GM18526 (cell line): ENCODE measurements at regions not wholly inside any gene's neighbourhood (a gene's known extent, or its start where the extent isn't known, plus 50 kb on each side); places are given as distances from the start of the nearest gene placed in this dataset.

Experiments
- POLR2A ChIP-seq: IDR thresholded peaks from 3 replicates; pipeline ENCODE4 v1.6.1; 2011; ENCODE audit not compliant: insufficient read length; ENCODE audit errors: extremely low read depth

DNA sequence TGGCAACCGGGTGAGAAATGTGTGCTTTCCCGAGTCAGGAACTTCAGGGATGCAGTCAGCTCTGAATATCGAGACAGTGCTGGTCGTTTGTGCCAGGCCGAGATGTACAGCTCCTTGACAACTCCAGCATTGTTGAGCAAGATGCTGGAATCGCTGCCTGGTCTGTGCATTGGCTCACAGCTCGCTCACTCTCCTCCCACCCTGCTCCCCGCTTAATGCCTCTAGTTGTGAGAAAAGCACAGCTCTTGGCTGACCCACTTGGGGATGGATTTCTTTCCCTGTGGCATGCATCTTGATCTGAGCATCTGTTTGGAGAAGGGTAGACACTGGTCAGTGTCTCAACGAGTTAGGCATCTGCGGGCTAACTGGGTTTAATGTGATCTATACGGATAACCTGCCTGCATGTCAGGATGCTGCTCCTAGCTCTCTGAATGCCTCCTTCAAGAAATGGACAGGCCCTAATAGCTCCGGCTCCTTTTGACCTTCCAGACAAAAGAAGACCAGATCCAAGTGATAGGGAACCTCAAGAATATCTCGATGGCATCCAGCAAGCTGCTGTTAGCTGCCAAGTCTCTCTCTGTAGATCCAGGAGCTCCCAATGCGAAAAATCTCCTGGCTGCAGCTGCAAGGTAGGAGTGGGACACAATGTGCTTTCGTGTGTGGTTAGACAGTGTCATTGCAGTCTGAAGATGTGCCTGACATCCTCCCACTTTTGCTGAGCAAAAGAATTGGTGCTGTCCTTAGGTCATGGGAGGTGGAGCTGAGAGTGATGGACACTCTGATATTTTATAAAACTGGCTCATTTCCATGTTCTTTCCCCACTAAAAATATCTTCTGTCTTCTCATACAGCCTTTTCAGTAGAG lies 302.2 kb upstream of the TPM1 start:
- no peak for TF ChIP-seq POLR2A

DNA sequence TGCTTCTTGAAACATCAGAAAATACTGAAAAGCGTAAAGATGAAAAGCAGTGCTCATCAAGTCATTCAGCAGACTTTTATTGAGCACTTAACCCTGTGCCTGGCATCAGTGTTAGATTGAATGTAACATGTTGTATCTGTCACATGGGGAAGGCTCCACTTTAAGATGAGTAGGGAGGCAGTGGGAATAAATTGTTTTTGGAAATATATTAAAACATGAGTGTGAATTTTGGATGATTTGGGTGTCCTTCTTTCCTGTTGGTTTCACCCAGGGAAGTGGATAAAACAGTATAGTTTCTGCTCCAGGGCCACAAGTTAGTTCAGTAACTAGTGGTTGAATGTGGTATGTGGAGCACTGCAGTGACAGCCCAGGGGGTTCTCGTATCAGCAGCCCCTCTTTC lies 301.4 kb upstream of the TPM1 start:
- TF ChIP-seq POLR2A, result no peak

DNA sequence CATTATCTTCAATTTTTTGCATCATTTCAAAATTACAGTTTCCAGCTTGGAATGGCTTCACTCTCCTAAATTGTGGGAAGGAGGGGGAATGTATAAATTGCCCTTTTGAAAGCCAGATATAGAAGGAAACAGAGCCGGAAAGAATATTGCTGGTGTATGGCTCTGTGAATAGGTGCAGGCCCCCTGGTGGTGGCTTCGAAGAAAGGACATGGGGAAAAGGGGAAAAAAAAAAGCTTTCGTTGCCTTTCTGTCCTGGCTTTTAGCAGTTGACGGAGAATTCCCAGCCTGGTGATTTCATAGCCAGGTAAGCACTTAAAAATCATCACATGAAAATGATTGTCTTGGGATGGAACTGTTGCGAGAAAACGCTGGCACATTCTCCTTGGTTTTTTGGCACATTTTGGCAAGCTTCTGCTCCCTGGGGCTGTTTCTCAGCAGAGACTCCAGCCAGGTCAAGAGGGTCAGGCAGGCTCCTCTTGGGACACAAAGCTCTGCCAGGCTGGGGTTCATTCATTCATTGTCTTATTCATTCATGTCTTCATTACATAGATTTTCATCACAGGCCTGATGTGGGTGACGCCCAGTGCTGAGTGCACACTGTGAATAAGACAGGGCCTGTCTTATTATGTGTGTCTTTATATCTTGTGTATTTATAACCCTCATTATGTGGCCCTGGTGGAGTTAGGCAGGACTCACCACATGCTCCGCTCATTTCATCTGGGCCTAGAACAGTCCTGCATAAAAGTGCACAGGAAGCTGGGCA lies 300.0 kb upstream of the TPM1 start:
- no peak for TF ChIP-seq POLR2A

DNA sequence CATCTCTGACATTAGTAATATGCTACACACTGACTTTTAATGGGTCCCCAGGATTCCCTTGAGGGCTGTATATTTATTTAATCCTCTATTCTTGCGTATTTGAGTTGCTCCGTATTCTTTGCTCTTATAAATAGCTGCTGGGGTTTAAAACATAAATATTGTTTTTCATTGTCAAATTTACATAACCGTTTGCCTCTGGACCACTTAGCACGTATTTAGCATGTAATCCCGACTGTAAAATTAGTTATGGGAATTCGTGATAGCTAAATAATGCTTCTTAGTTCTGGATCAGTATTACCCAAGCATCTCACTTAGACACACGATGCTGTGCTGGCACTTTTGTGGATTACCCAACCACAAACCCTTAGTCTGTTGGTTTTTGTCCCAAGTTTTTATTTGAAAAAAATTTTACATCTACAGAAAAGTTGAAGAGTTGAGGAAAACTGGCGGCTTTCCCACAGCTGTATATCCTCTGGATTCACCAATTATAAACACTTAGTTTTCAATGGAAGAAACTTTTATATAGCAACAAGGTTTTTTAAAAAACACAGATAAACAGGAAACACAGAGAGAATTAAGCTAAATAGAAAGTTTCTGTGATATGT lies 296.8 kb upstream of the TPM1 start:
- no peak for TF ChIP-seq POLR2A

DNA sequence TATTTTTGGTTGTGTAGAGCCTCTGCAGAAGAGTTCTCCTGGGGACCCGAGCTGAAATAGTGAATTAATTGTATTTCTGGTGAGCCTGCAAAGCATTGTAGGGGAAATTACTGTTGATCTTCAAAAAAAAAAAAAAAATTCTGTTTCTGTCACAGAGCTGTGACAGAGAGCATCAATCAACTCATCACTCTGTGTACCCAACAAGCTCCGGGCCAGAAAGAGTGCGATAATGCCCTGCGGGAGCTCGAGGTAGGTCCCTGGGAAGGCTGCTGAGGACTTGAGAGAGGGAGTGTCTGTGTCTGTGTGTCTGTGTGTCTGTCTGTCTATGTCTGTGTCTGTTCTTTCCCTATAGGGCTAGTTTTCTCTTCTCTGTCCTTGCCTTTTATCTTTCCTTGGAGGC lies 294.4 kb upstream of the TPM1 start:
- no peak for TF ChIP-seq POLR2A

DNA sequence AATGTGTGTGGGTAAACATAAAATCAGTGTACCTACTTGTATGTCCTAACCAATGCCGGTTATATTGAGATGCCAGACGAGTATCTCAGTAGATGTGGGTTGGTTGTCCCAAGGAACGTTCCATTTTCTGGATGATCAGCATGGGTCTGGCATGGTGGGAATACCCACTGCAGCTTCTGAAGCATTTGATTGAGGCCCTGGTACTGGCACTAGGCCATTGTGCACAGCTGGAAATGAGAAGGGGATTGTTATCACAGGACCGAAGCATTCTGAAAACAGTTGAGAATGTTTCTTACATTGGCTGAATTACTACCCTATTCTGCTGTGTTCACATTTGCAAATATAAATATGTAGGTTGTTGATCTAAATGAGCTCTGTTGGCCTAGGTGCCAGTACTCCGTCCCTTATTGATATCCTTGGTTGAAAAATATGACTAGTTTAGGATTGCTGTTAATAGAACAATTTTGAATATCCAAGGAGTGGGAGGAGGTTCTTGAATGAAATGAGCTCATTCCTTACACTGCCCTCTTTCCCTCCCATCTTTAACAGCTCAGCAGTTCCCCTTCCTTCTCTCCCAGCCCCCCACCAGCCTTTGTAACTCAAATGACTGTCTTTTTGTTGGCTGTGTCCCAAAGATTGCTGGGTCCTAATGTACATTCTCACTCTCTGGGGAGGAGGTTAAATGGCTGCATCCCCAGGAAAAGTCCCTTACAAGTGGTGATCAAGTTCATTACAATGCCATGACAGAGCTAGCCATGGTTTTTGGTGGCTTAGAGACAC lies 293.3 kb upstream of the TPM1 start:
- TF ChIP-seq POLR2A, result no peak

DNA sequence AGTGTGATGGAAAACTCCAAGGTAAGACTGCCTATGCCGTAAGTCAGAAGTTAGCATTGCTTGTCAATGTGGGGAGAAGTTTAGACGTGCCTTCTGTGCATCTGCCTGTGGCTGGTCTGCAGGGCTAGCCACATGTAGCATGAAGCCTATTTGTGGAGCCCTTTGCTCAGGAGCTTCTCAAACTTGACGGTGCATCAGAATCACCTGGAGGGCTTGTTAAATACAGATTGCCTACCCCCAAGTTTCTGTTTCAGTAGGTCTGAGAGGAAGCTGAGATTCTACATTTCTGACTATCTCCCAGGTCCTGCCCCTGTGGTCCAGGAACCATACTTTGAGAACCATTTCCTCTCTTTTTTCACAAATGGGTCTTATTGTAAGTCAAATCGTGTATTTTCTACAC lies 292.1 kb upstream of the TPM1 start:
- TF ChIP-seq POLR2A, result no peak

DNA sequence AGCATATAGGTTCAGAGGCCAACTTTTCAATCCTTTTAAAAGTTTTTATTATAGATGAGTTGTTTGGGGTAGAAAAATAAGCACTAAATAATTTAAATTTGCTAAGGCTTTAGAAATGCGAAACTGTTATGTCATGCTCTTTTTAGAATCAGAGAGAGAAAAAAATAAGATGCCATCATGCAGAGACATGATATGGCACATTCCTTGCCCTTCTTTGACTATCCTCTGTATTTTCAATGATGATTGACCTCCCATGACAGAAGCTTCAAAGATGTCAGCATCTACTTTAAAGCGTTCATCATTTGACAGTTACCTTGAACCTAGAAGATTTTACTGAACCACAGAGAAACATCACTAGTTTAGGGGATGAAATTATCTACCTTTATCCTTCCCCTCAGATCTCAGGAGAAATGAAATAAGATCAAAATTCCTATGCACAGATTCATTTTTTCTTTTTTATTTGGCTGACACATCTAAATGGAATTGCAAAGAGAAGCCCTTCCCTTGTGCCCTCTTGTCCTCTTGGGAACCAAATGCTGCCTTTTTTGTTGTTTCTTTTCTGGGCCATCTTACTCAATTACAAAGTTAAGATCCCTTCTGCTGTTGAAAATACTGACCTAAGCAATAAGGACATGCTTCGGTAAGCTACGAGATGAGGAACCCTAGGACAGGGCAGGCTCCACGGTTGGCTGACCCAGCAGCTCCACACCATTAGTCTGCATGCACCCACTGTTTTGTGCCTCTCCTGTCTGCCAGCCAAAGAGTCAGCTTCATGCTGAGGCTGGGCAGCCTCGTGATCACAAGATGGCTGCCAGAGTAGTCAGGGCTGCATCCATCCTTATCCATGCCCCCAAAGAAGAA lies 289.7 kb upstream of the TPM1 start:
- TF ChIP-seq POLR2A, result no peak

DNA sequence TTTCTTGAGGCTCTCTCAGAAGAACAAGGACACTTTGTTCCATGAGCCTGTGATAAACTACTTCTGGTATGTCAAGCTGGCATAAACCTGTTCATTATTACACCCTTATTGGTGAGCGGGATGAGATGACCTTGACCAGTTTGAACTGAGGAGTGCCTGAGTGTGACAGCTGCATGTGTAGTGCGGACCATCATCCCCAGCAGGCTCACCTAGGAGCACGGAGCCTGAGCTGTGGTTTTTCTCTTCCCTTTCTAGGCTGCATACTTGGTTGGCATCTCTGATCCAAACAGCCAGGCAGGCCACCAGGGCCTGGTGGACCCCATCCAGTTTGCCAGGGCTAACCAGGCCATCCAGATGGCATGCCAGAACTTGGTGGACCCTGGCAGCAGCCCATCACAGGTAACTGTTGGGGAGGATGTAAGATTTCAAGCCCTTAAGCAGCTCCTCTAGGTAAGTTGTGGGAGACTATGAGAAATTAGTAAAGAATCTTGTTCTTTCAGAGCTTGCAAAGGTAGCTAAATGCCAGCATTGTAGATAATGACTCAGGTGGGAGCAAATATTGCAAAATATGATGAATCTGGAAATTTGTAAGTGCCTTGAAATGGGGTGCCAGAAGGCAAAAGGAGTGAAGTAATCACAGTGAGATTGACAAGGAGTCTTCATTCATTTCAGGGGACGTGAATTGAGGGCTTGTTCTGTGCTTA lies 288.9 kb upstream of the TPM1 start:
- TF ChIP-seq POLR2A, result no peak

DNA sequence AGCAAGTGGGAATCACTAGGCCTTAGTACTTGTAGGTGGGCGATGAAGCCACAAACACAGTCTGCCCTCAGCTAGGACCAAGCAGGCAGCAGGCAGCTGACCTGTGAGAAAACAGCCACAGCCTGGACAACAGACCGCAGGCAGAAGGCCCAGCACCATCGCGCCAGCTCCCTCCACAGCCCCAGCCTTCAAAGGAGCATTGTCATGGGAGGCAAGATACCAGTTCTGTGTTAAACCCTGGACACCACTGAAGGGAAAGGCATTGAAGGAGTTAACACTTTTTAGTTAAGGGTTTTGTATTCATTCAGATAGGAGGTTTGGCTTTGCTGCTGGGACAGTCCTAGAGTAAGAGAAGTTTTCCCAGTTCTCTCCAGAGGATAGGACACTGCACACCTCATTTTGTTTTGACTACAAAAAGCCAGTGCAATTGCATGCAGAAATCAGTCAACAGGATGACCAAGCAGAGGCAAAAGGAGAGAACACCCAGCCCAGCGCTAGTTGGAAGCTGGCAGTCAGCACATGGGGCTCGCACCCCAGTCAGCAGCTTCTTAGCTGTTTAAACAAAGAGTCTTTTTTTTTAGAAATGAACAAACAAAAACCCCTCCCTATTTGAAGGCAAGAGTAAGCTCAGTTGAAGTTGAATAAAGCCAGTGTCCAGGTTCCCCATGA lies 286.1 kb upstream of the TPM1 start:
- no peak for TF ChIP-seq POLR2A

DNA sequence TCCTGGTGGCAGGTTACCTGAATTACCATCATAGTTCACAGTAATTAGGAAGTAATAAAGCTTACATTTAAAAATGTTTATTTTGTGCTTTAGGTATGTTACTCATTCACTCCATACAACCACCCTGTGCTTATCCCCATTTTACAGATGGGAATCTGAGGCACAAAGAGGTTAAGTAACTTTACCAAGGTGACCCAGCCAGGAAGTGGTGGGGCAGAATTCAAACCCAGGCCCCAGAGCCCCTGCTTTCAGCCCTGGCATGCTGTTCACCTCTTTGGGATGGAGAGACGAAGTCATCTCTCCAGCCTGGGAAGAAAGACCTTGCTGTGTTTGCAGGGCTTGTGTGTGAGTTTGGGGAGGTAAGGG lies 285.6 kb upstream of the TPM1 start:
- no peak for TF ChIP-seq POLR2A

DNA sequence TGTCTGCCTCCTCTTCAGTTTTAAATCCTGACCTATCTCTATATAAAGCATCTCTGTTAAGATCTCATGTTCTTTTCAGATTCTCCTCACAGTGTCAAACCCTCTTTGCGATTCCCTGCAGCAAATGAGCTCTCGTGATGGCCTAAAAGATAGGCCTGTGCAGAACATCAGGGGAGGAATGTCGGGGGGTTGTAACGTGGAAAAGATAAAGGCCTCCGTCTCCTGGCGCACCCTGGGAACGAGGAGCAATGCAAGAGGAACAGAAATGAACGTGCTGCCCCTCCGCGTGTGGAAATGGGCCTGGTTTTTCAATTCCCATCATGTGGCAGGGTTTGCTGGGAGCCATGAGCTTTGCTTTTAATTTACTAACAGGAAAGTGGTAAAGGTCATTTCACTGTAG lies 285.0 kb upstream of the TPM1 start:
- TF ChIP-seq POLR2A, result no peak
